Breast epithelium (tissue), 3 donors: ENCODE measurements at regions not wholly inside any gene's neighbourhood (a gene's known extent, or its start where the extent isn't known, plus 50 kb on each side); places are given as distances from the start of the nearest gene placed in this dataset.

Experiments
- POLR2A ChIP-seq: fragments of 450-650 bp; IDR thresholded peaks from one replicate; pipeline ENCODE4 v1.6.1; 2016; ENCODE audit warnings: antibody characterized with exemption, mild to moderate bottlenecking, moderate library complexity
- TF ChIP-seq, protein P1 (sequence below), 3 donors: fragments of 450-650 bp; IDR thresholded peaks; one replicate each; pipeline ENCODE4 v1.5.1; 2016 to 2017; ENCODE audit warnings: antibody characterized with exemption in 3 of 3, mild to moderate bottlenecking in 3 of 3, moderate library complexity in 3 of 3

- TF ChIP-seq, protein P1, sequence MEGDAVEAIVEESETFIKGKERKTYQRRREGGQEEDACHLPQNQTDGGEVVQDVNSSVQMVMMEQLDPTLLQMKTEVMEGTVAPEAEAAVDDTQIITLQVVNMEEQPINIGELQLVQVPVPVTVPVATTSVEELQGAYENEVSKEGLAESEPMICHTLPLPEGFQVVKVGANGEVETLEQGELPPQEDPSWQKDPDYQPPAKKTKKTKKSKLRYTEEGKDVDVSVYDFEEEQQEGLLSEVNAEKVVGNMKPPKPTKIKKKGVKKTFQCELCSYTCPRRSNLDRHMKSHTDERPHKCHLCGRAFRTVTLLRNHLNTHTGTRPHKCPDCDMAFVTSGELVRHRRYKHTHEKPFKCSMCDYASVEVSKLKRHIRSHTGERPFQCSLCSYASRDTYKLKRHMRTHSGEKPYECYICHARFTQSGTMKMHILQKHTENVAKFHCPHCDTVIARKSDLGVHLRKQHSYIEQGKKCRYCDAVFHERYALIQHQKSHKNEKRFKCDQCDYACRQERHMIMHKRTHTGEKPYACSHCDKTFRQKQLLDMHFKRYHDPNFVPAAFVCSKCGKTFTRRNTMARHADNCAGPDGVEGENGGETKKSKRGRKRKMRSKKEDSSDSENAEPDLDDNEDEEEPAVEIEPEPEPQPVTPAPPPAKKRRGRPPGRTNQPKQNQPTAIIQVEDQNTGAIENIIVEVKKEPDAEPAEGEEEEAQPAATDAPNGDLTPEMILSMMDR (IDR thresholded peaks at IDR 0.05): no peak
- TF ChIP-seq POLR2A: no peak
Observed at GRCh38 chr4:141896687-141897086, 260.3 kb downstream of the IL15 start.
